ENCODE measurements at regions not wholly inside any gene's neighbourhood (a gene's known extent, or its start where the extent isn't known, plus 50 kb on each side); places are given as distances from the start of the nearest gene placed in this dataset.

DNA sequence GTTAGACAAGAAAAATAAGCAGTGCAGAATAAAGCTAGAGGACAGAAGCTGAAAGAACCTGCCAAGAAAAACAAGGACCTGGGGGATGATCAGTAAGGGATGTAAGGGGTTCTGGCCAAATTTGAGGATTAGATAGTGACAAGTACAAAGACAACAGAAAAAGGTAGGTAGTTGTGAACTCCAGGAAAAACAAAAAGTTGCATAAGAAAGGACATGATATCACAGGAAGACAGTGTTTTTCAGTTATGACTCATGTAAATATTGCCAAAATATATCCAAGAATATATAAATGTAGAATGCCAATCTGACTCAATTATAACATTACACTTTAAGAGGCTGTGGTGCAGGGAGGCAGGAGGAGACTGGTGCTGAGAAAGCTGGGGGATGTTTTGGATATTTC is 209.8 kb upstream of the SH3BP4 start:
- intact Hi-C loops (cut with micrococcal nuclease) = no loop called here
- TF ChIP-seq CTCF (conservative IDR thresholded peaks at IDR 0.05; ENCODE audit: low read depth, low read length) (no peak), EZH2 (IDR thresholded peaks at IDR 0.05; ENCODE audit: low read length, unreplicated experiment) (no peak), EZH2phosphoT487 (IDR thresholded peaks at IDR 0.05; ENCODE audit: borderline replicate concordance, low read length) (no peak)
- peak; percentile 5 for DNase-seq
- ATAC-seq = no peak
- no peaks in the 10 kb centered on the region for H3K9me3 ChIP-seq (ENCODE audit: low read length)
- no peak overlapping the region for H3K27ac ChIP-seq (ENCODE audit: low read length)
- H3K4me3 ChIP-seq (ENCODE audit: low read length) = no peak overlapping the region
- no peaks in the 10 kb centered on the region for H3K27me3 ChIP-seq (ENCODE audit: low read length)
- POLR2A ChIA-PET (ENCODE audit: unreplicated experiment) = no interaction called here
- no peaks in the 10 kb centered on the region for H3K36me3 ChIP-seq (ENCODE audit: low read depth, low read length)
- no peak overlapping the region for H3K9ac ChIP-seq (ENCODE audit: low read length)
- H3F3A ChIP-seq (ENCODE audit: low read length, unreplicated experiment) = no peaks in the 10 kb centered on the region
- CTCF ChIA-PET = no interaction called here
- H3K9me2 ChIP-seq (replicated peaks; ENCODE audit: low read length) = no peaks in the 10 kb centered on the region
- BruUV-seq (replicated peaks) = no TSS peak
- no peaks in the 10 kb centered on the region for H4K20me1 ChIP-seq (ENCODE audit: low read length)
- no peak overlapping the region for H3K4me2 ChIP-seq (ENCODE audit: low read length)
- no peak overlapping the region for H2AFZ ChIP-seq (ENCODE audit: low read length)
- H3K79me2 ChIP-seq (ENCODE audit: low read length) = no peaks in the 10 kb centered on the region
- no peaks in the 10 kb centered on the region for H3K4me1 ChIP-seq (ENCODE audit: insufficient read depth, low read length)

DNA sequence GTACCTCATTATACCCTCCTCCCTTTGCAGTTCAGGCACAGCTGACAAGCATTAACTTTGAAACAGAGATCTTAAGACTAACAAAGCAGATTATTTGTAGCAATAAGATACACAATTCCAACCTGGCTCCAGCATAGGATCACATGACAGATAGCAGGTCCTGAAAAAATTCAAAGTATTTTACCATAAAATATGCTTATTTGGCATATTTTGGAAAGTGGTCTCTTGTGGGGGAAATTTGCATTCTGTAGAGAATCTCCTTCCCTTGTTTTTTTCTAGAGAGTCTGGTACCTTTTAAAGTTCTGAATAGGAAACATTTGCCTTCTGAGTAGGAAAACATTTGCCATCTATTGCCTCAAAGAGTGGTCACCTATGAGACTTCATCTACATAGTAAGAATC is 212.8 kb upstream of the SH3BP4 start:
- H3K27ac ChIP-seq (ENCODE audit: low read length) = no peak overlapping the region
- H3K4me2 ChIP-seq (ENCODE audit: low read length) = no peak overlapping the region
- H3K9me3 ChIP-seq (ENCODE audit: low read length) = no peaks in the 10 kb centered on the region
- H3F3A ChIP-seq (ENCODE audit: low read length, unreplicated experiment) = no peaks in the 10 kb centered on the region
- no peak for DNase-seq
- no peak for ATAC-seq
- H3K9me2 ChIP-seq (replicated peaks; ENCODE audit: low read length) = no peaks in the 10 kb centered on the region
- POLR2A ChIA-PET (ENCODE audit: unreplicated experiment) = no interaction called here
- no peaks in the 10 kb centered on the region for H3K27me3 ChIP-seq (ENCODE audit: low read length)
- H3K79me2 ChIP-seq (ENCODE audit: low read length) = no peaks in the 10 kb centered on the region
- no peaks in the 10 kb centered on the region for H4K20me1 ChIP-seq (ENCODE audit: low read length)
- no peak overlapping the region for H3K9ac ChIP-seq (ENCODE audit: low read length)
- no peak overlapping the region for H3K4me3 ChIP-seq (ENCODE audit: low read length)
- H2AFZ ChIP-seq (ENCODE audit: low read length) = no peak overlapping the region
- H3K4me1 ChIP-seq (ENCODE audit: insufficient read depth, low read length) = no peaks in the 10 kb centered on the region
- no peak for TF ChIP-seq CTCF (conservative IDR thresholded peaks at IDR 0.05; ENCODE audit: low read depth, low read length)
- TF ChIP-seq EZH2phosphoT487 (IDR thresholded peaks at IDR 0.05; ENCODE audit: borderline replicate concordance, low read length) = no peak
- no peak for TF ChIP-seq EZH2 (IDR thresholded peaks at IDR 0.05; ENCODE audit: low read length, unreplicated experiment)
- no TSS peak for BruUV-seq (replicated peaks)
- H3K36me3 ChIP-seq (ENCODE audit: low read depth, low read length) = no peaks in the 10 kb centered on the region
- CTCF ChIA-PET = no interaction called here
- intact Hi-C loops (cut with micrococcal nuclease) = no loop called here

- CTCF ChIA-PET = no interaction called here
- intact Hi-C loops (cut with micrococcal nuclease) = no loop called here
- no peaks in the 10 kb centered on the region for H3F3A ChIP-seq (ENCODE audit: low read length, unreplicated experiment)
Measured at GRCh38 chr2:234735829-234736228, 216.0 kb upstream of the SH3BP4 start.

More at GRCh38 chr2:234735829-234736228, 216.0 kb upstream of the SH3BP4 start:
- DNase-seq = no peak
- H3K36me3 ChIP-seq (ENCODE audit: low read depth, low read length) = no peaks in the 10 kb centered on the region
- TF ChIP-seq EZH2phosphoT487 (IDR thresholded peaks at IDR 0.05; ENCODE audit: borderline replicate concordance, low read length) = no peak
- no peak overlapping the region for H3K9ac ChIP-seq (ENCODE audit: low read length)
- H3K79me2 ChIP-seq (ENCODE audit: low read length) = no peaks in the 10 kb centered on the region
- H3K9me3 ChIP-seq (ENCODE audit: low read length) = no peaks in the 10 kb centered on the region
- no peak for ATAC-seq
- no peak overlapping the region for H2AFZ ChIP-seq (ENCODE audit: low read length)
- no peak overlapping the region for H3K27ac ChIP-seq (ENCODE audit: low read length)
- no peak overlapping the region for H3K4me3 ChIP-seq (ENCODE audit: low read length)
- no peaks in the 10 kb centered on the region for H4K20me1 ChIP-seq (ENCODE audit: low read length)
- no peaks in the 10 kb centered on the region for H3K4me1 ChIP-seq (ENCODE audit: insufficient read depth, low read length)
- no peaks in the 10 kb centered on the region for H3K9me2 ChIP-seq (replicated peaks; ENCODE audit: low read length)
- no peak overlapping the region for H3K4me2 ChIP-seq (ENCODE audit: low read length)
- POLR2A ChIA-PET (ENCODE audit: unreplicated experiment) = no interaction called here
- BruUV-seq (replicated peaks) = no TSS peak
- H3K27me3 ChIP-seq (ENCODE audit: low read length) = no peaks in the 10 kb centered on the region
